NCI-H2107 treated with DMSO at 0.1 percent for 48 hours (cell line): ENCODE measurements at regions not wholly inside any gene's neighbourhood (a gene's known extent, or its start where the extent isn't known, plus 50 kb on each side); places are given as distances from the start of the nearest gene placed in this dataset.

Experiments used
- DNase-seq: peaks from one replicate; lab custom pipeline; 2025; ENCODE audit not compliant: unreplicated experiment; lab: John Stamatoyannopoulos, UW

- no peak for DNase-seq
Observed at GRCh38 chr6:166877906-166878305, 78.4 kb downstream of the RNASET2 start.

GRCh38 chr6:166877349-166877748 lies 79.0 kb downstream of the RNASET2 start:
- no peak for DNase-seq

GRCh38 chr6:166872531-166873009 lies 83.8 kb downstream of the RNASET2 start:
- DNase-seq = no peak

- DNase-seq = no peak
Observed at GRCh38 chr6:166870602-166871208, 85.6 kb downstream of the RNASET2 start.

- DNase-seq = no peak
Observed at GRCh38 chr6:166866839-166867637, 89.3 kb downstream of the RNASET2 start.

GRCh38 chr6:166864333-166864732 lies 92.0 kb downstream of the RNASET2 start:
- DNase-seq = no peak

GRCh38 chr6:166862978-166863530 lies 93.3 kb downstream of the RNASET2 start:
- no peak for DNase-seq

GRCh38 chr6:166862287-166862977 lies 93.9 kb downstream of the RNASET2 start:
- no peak for DNase-seq

- DNase-seq = no peak
Observed at GRCh38 chr6:166861961-166862286, 94.4 kb downstream of the RNASET2 start.

- DNase-seq = no peak
Observed at GRCh38 chr6:166861304-166861703, 95.0 kb downstream of the RNASET2 start.

- DNase-seq = no peak
Observed at GRCh38 chr6:166860392-166860791, 96.0 kb downstream of the RNASET2 start.

- no peak for DNase-seq
Observed at GRCh38 chr6:166855416-166855815, 100.9 kb downstream of the RNASET2 start.

GRCh38 chr6:166853371-166854325 lies 102.7 kb downstream of the RNASET2 start:
- DNase-seq = no peak

- DNase-seq = no peak
Observed at GRCh38 chr6:166852451-166852975, 103.8 kb downstream of the RNASET2 start.

GRCh38 chr6:166851911-166852310 lies 104.4 kb downstream of the RNASET2 start:
- DNase-seq = no peak

- no peak for DNase-seq
Observed at GRCh38 chr6:166851426-166851825, 104.9 kb downstream of the RNASET2 start.

GRCh38 chr6:166850677-166851076 lies 105.7 kb downstream of the RNASET2 start:
- no peak for DNase-seq

GRCh38 chr6:166849749-166850183 lies 106.6 kb downstream of the RNASET2 start:
- no peak for DNase-seq

- DNase-seq = no peak
Observed at GRCh38 chr6:166848979-166849748, 107.2 kb downstream of the RNASET2 start.
